HG03066 (cell line): ENCODE measurements at regions not wholly inside any gene's neighbourhood (a gene's known extent, or its start where the extent isn't known, plus 50 kb on each side); places are given as distances from the start of the nearest gene placed in this dataset.
A peak's percentile ranks its signal among the peaks of the same experiment; 100 is the strongest.

ENCODE experiments used
- ATAC-seq: cut with Tn5 transposase; IDR thresholded peaks from one replicate; pipeline ENCODE4 v1.9.1; 2021; ENCODE audit warnings: low read depth; ENCODE audit not compliant: unreplicated experiment

DNA sequence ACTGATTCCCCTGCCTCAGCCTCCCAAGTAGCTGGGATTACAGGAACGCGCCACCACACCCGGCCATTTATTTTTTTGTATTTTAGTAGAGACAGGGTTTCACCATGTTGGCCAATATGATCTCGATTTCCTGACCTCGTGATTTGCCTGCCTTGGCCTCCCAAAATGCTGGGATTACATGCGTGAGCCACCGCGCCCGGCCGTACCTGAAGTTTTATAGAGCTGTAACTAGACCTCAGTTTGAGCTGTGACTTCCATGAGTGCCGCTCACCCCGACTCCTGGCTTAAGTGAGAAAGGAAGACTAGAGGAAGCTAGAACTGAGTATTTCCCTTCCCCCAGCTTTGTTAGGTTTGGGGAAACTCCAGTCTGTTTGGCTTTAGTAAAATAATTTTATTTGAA, 1283.1 kb downstream of the KCNT2 start:
- ATAC-seq, result no peak

DNA sequence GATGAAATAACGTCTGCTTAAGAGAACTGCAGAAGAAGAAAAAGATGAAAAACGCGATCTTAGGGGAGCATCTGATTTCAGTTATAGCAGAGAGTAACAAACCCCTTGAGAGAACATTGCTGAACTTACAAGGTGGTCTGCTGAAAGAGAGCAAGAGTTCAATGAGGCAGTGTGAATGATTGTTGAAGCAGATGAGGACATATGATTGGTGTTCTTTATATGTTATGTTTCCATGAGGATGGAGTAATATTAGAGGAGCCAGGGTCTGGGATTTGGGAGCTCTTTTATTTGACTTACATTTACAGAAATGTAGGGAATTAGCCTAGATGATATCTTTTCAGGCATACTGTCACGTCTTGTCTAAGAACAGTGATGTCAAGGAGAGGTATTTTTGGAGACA, 1302.0 kb downstream of the KCNT2 start:
- no peak for ATAC-seq

DNA sequence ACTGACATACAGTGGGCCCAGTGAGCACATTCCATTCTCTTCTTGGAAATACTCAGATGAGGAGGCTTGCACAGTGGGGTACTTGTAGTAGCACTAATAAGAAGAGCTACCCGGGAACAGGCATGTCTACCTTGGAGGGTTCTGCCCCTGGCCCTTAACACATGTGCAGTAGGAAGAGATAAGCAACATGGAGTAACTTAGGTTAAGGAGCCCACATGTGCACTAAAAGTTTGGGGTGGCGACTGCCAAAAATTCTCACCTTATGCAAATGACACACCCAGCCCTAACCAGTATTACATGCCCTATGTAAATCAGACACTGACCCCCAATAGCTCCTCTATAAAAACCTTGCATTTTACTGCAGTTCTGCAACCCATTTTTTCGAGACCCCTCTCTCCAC, 1313.3 kb downstream of the KCNT2 start:
- no peak for ATAC-seq

DNA sequence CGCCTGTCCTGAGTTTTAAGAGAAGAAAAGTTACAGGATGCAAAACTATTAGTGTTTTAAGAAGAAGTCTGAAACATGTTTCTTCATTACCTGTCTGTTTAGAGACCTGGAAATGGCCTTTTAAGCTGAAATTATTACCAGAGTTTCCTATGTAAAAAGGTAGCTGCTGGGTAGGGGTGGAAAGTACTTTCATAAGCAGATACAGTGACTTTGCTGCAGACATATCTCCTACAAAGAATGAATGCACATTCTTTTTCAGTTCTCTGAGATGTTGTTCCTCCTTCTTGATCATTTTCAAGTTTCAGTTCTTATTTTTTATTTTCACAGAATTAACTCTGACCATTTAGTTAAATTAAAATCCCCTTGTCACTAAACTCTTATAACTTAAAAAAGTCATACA, 1329.6 kb downstream of the KCNT2 start:
- no peak for ATAC-seq

DNA sequence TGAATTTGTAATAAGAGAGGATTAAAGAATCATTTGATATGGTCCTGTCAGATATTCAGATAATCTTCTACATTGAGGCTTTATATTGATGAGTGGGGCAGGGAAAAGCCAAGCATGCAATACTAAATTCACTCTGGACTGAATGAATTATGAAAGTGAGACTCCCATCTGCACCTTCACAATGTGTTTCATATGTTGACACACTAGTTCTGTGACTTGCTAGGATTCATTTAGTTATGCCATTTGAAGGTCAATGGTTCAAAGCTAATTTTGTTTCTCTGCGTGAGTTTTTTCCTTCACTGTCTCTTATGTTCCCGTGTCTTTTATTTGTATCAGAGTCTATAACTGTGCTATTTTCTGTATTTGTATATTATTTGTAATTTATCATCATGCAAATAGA, 1332.5 kb downstream of the KCNT2 start:
- ATAC-seq, result no peak

DNA sequence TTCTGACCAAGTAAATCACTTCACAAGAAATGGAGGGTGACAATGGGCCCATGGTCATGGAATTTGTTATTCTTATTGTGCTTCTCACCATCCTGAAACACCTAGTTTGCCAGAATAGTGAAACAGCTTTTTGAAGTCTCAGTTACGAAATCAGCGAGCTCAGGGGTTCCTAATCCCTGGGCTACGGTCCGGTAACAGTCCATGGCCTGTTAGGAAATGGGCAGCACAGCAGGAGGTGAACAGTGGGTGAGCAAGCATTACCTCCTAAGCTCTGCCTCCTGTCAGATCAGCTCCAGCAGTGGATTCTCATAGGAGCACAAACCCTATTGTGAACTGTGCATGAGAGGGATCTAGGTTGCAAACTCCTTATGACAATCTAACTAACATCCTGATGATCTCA, 1356.3 kb downstream of the KCNT2 start:
- no peak for ATAC-seq

DNA sequence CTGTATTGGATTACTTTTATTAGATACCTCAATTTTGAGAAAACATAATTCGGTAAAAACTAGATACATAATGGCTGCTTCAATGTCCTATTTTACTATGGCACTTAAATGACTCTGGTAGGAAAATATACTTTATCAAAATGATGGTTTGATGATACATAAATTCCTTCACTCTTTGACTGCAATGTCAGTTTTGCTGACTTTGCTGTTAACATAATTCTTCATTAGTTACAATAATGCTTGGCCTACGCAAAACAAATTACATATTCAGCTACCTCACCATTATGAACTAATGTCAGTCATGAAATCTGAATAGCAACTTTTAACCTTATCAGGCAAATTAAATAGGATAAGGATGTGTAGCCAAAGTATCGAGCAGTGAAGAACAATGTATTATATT, 1364.7 kb downstream of the KCNT2 start:
- ATAC-seq, result no peak

DNA sequence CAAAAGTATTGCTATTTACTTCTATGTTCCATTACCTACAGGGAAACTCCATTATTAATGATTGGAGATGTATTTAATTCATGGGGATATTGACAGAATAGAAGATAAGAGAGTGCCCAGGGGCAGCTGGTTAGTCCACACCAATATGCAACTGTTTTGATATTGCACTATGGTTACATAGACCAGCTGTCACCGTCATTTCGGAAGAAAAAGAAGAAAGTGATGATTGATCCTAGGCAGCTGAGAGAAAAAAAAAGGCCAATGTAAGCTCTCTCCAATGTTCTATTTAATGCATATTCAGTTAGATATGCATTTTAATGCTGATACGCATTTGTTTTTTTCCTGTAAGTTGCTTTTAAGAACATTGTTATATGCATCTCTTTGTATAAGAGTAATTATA, 1367.2 kb downstream of the KCNT2 start:
- no peak for ATAC-seq

DNA sequence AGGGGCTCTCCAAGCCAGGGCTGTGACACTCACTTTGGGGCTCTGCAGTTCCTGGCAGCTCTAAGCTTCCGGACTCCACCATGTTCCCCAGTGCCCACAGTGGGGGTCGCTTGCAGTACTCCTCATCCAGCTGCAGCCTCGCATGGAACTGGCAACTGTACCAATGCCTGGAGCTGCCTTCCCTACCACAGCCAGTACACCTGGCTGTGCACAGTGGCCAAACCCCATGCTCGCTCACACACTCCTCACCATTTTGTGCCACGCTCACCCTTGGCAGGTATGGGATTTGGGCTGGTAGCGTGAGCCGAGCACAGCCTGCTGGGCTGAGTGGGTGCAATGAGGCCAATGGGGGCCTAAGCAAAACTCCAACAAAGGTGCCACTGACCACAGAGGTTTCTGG, 1369.9 kb downstream of the KCNT2 start:
- ATAC-seq, result no peak

DNA sequence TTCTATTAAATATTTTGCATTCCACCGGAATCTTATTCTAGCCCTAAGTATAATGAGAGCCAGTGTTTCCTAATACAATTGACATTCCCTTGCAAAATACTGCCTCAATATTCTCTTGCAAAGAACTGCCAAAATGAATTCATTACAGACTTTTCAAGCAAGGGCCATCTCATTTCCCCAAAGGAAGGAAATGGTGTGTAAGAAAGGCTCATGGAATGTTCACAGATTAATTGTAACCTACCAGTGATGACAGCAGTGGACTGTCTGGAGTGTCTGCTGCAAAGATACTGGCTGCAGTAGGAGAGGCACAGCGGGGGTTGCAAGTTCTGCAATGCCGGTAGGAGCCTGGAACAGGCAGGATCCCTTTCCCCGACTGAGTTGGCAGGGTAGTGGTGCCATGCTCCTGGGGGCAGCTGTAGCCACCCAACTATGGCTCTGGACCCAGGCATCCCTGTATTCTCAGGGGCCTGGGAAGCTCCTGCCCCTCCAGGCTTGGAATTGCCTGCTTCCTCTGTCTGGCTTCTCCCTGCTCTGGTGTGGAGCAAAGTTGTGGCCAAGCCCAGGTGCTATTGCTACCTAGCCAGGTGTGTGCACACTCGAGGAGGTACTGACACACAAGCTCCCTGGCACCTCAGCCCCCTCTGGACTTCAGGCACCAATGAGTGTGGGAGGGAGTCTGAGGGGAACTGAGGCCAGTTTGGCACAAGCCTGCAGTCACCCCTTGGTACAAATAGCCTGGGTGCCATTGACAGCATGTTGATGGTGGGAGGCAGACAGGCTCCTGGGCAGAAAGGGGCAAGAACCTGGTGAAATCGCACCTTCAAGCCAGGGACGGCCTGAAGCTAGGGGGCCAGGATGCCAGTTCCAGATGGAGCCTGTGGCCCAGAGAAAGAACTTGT, 1371.0 kb downstream of the KCNT2 start:
- no peak for ATAC-seq

DNA sequence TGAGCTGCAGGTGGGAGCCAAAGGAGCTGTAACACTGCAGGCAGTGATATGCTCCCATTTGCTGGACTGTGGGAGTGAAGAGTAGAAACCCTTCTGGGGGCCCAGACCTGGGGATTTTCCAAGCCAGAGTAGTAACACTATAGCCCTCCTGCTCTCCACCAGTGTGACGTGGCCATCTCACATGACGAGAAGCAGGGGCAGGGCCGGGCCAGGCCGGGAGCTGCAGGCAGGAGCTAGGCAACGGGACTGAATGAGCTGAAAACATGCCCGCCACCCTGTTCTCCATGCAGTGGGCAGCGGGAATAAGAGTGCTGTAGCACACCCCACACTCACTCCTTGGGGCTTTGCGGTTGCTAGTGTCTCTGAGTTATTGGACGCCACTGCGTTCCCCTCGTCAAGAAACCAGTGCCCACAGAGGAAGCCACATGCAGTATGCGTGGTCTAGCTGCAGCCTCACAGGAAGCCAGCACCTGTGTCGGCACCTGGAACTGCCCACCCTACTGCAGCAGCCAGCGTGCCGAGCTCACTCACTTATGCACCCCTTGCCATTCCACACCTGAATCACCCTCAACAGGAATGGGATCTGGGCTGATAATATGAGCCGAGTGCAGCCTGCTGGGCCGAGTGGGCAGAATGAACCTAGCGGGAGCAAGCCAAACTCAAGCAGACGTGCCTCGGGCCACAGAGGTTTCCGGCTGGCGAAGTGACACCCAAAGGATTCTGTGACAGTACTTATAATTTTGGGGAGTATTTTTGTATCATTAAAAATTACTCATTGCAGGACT, 1389.6 kb downstream of the KCNT2 start:
- no peak for ATAC-seq

DNA sequence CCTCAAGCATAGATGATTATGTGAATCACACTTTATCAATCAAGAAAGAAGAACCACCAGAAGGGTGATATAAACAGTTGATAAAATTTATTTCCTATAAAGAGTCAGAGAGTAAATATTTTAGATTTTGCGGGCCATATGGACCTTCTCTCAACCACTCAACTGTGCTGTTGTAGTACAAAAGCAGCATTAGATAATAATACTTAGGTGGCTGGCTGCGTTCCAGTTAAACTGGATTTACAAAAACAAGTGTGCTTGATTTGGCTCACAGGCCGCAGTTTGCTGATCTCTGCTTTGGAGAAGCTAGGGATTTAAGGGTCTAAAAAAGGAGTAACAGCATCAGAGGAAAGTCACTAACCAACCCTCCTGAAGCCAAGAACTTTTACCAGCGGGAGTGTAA, 1406.0 kb downstream of the KCNT2 start:
- no peak for ATAC-seq

DNA sequence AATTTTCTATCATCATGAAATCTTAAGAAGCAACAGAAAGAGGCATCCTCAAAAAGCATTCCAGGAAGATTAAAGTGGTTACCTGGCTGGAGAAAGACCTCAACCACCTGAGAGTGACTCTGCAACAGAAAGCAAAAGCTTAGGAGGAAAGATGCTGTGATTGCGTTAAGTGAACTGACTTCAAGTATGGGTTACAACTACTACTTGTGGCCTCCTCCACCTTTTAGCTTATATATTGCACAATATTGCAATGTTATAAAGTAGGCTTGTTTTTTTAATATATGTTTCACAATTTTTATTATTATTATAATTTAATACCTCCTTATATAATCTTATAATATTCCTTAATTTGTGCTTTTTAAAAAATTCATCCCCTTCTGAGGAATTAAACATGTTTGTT, 1407.5 kb downstream of the KCNT2 start:
- no peak for ATAC-seq

DNA sequence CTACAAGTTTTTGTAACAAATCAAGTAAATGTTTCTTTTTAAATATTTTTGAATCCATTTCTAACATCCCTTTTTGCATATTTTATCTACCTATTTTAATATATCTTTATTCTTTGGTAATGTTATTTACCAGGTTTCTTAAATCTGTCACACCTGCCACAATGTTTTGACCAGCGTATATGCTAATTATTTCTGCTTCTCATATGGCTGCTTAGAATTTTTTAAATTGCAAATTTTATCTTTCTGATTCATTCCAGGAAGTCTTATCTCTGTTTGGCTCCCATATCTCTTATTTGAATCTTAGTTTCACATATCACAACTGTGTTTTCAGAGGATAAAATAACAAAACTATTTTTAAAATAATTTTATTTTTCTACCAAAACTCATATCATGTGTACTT, 1411.1 kb downstream of the KCNT2 start:
- no peak for ATAC-seq

DNA sequence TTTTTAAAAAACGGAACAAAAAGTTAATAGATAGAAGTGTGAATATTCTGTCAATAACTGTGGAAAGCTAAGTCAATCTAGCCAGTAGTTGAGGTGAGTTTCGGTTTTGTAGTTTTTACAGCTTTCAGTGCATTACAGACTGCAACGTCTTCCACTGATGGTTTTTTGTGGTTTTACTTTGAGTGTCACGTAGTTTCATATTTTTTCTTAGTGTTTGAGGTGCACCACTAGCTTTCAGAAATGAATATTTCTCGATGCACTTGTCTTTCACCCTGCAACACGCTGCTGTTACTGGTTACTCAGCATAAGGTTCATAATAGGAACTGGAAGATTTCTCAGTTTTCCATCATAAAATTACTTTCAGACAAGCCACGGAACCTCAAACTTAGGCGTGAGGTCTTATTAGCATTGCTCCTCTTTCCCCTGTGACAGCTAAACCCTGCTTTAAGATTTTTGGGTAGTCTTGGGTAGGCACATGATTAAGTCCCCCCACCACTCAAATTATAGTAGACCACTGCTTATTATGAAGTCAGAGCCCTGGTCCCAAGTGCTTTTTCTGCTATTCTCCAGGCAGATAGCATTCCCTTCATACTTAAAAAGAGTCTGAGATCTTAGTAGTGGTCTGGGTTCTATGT, 1412.7 kb downstream of the KCNT2 start:
- ATAC-seq, result peak; percentile 96

DNA sequence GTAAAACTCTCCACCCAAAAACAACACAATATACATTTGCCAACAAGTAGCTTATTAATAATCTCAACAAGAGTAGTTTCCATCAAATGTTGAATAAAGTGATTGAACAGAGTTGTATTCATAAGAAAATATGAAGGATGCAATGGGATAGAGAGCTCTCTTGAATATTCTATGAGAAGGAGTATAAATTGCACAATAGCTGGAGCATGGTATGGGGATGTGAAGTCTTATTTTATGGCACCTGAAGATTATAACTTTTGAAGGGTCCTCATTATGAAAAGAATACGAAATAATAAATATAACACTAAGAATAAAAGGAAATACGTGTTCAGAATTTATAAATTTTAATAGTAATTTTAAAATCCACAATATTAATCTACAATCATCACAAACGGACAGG, 1415.1 kb downstream of the KCNT2 start:
- no peak for ATAC-seq

DNA sequence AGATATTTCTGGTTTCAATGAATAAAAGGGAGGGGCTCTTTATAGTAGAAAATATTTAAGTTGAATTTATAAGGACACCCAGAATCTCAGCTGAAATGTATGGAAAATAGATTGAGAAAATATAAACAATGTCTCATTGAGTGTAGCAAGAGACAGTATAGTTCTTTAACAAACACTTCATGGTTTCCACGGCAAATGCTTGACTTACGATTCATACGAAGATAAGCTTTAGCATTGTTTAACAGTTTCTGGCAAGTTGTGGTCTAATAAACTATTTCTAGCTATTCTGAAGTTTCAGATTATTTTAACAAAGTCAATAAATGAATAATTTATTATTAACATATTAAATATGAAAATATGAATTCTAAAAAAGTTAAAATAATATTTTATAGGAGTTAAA, 1419.4 kb downstream of the KCNT2 start:
- ATAC-seq, result no peak

DNA sequence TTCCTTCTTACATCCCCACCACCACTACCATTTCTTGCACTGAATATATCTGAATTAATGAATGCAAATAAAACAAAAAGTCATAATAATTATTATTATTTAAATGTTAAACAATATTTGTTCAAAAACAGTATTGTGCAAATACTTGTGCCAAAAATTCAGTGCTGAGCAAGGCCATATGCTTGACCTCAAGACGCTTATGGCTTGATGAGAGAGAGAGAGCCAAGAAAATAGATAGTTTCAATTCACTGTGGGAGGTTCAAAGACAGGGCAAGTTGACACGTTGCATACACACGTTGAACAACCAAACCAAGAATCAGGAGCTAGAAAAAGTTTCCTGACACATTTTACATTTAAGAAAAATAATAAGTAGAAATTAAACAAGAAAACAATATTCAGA, 1421.7 kb downstream of the KCNT2 start:
- ATAC-seq, result no peak

DNA sequence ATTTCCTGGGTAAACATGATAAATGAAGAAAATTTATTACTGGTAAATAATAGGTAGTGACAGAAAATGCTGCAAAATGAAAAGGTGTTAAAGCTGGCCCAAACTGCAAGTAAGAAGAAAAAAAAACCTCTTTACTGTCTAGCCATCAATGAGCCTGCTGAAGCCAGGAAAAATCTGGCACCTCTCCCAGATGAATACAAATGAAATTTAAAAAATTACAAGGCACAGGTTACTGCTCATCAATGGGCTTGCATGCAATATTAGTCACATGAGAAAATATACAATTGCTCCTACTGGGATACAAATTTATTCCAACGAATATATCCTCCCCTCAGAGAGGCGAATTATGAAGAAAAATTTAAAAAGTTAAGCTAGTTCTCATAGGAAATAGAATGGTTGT, 1422.5 kb downstream of the KCNT2 start:
- ATAC-seq, result no peak

DNA sequence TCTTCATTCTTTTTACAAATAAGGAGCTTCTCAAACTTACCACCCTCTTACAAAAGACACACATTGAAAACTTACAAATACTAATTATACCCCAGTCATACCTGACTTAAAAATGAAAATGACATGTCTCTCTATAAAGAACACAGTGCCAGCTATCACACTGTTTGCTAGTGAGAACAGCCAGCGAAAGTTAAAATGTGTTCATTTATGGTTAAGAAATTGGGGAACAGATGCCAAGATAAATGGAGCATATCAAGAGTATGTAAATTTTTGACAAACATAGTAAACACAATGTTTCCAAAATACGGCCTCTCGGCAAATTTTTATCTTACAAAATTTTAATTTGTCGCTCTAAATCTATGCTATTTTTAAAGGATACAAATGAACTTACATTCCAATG, 1422.9 kb downstream of the KCNT2 start:
- ATAC-seq, result no peak

DNA sequence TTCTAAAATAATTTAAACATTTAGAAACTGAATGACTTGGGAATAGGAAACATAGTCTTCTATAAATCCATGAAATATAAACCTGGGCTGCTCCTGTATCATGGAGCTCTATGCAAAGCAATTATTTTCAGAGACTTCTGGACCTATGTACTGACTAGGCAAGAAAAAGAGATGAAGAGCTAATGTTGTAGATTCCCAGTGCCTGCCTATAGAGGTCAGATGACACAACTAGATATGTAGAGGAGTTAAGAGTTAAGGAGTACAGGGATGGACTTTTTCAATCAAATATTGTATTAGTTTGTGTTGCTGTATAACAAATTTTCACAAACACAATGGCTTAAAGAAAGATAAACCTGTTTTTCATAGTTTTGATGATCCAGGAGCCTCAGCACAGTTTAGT, 1434.5 kb downstream of the KCNT2 start:
- no peak for ATAC-seq
